ENCODE measurements at regions not wholly inside any gene's neighbourhood (a gene's known extent, or its start where the extent isn't known, plus 50 kb on each side); places are given as distances from the start of the nearest gene placed in this dataset.

DNA sequence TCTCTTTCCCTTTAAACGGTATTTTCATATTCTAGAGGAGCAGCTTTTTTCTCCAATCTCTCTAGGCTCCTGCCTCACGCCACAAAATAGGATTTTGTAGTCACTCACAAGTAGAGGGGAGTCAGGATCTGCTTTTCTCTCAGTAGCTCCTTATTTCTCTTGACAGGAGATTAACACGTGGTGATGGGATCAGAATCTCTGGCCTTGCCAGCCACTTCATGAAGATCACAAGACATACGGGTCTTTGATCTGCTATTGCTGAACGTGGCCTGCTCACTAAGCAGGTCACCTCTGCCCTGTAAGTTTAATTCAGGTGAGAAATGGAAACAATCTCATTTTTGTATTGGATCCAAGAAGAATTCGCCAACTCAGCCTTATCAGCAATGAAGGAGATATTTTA is 257.5 kb downstream of the DIRAS2 start:
- Histone ChIP-seq H3K4me3 (ENCODE audit: low read depth, low read length, poor library complexity, severe bottlenecking) (no peak overlapping the region), H3K9me3 (ENCODE audit: low read length) (no peaks in the 10 kb centered on the region), H3K4me2 (ENCODE audit: low read length) (no peak overlapping the region), H3K9me2 (ENCODE audit: insufficient read depth, low read length) (no peaks in the 10 kb centered on the region), H3K79me2 (ENCODE audit: insufficient read depth, low read depth, low read length) (no peaks in the 10 kb centered on the region), H2AFZ (ENCODE audit: low read length) (no peak overlapping the region), H4K20me1 (ENCODE audit: insufficient read depth, low read length) (no peaks in the 10 kb centered on the region), H3K36me3 (ENCODE audit: insufficient read depth, low read length) (no peaks in the 10 kb centered on the region), H3K27ac (ENCODE audit: low read depth, low read length, poor library complexity, severe bottlenecking) (no peak overlapping the region), H3K4me1 (ENCODE audit: insufficient read depth, low read length, poor library complexity, severe bottlenecking) (no peaks in the 10 kb centered on the region)
- no peak for TF ChIP-seq EZH2phosphoT487 (IDR thresholded peaks at IDR 0.05; ENCODE audit: borderline replicate concordance, low read depth, low read length)
- TF ChIP-seq, protein P1, sequence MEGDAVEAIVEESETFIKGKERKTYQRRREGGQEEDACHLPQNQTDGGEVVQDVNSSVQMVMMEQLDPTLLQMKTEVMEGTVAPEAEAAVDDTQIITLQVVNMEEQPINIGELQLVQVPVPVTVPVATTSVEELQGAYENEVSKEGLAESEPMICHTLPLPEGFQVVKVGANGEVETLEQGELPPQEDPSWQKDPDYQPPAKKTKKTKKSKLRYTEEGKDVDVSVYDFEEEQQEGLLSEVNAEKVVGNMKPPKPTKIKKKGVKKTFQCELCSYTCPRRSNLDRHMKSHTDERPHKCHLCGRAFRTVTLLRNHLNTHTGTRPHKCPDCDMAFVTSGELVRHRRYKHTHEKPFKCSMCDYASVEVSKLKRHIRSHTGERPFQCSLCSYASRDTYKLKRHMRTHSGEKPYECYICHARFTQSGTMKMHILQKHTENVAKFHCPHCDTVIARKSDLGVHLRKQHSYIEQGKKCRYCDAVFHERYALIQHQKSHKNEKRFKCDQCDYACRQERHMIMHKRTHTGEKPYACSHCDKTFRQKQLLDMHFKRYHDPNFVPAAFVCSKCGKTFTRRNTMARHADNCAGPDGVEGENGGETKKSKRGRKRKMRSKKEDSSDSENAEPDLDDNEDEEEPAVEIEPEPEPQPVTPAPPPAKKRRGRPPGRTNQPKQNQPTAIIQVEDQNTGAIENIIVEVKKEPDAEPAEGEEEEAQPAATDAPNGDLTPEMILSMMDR (conservative IDR thresholded peaks at IDR 0.05; ENCODE audit: low read length), result no peak
- POLR2A ChIA-PET, result no interaction called here
- CTCF ChIA-PET (ENCODE audit: unreplicated experiment), result no interaction called here
- intact Hi-C loops (cut with micrococcal nuclease; ENCODE audit: unreplicated experiment), result no loop called here
- BruUV-seq (replicated peaks), result no TSS peak
- no peak for DNase-seq (ENCODE audit: low spot score)

DNA sequence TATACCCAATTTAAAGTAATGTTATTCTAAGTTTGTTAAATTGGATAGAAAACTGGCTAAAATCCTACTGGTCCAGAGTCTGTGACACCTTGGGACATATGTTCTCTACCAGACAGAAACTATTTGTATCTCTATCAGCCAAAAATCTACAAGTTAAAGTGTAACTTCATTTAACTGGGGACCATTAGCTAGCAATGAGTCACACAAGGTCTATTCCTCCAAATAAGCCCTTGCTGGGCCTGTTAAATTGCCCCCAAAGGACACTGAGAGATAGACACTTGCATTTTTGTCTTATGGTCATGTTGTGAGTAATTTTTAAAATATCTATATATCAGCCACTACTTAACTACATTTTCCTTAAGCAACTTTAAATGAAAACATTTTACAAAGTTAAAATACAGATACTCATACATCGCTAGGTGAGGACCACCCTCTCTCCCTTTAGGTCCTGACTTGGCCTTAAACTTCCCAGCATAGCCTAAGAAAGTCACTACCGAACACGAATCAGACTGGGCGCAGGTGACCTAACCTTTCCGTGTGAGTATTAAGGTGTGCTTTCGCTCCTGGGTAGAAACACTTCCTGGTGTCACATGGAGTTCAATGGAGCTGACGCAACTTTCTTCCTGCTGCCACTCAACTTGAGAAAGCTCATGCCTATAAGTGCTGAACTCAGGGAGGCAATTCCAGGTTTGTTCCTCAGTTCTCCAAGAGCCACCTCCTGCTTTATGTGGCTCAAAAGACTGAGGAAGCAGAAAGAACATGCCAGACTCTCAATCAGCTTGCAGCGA is 249.1 kb downstream of the DIRAS2 start:
- DNase-seq (ENCODE audit: low spot score), result no peak
- no peak overlapping the region for H3K4me3 ChIP-seq (ENCODE audit: low read depth, low read length, poor library complexity, severe bottlenecking)
- POLR2A ChIA-PET, result interaction anchor here (0.6 kb wide), 1 partner anchor 32 kb away, joined by 3 read pairs; no protein-coding TSS in a partner anchor
- intact Hi-C loops (cut with micrococcal nuclease; ENCODE audit: unreplicated experiment), result no loop called here
- no peak overlapping the region for H3K27ac ChIP-seq (ENCODE audit: low read depth, low read length, poor library complexity, severe bottlenecking)
- H4K20me1 ChIP-seq (ENCODE audit: insufficient read depth, low read length), result no peaks in the 10 kb centered on the region
- H3K4me2 ChIP-seq (ENCODE audit: low read length), result no peak overlapping the region
- H3K9me2 ChIP-seq (ENCODE audit: insufficient read depth, low read length), result no peaks in the 10 kb centered on the region
- H3K79me2 ChIP-seq (ENCODE audit: insufficient read depth, low read depth, low read length), result no peaks in the 10 kb centered on the region
- H2AFZ ChIP-seq (ENCODE audit: low read length), result no peak overlapping the region
- BruUV-seq (replicated peaks), result no TSS peak
- TF ChIP-seq, protein P1 (conservative IDR thresholded peaks at IDR 0.05; ENCODE audit: low read length), result no peak
- TF ChIP-seq EZH2phosphoT487 (IDR thresholded peaks at IDR 0.05; ENCODE audit: borderline replicate concordance, low read depth, low read length), result no peak
- no peaks in the 10 kb centered on the region for H3K4me1 ChIP-seq (ENCODE audit: insufficient read depth, low read length, poor library complexity, severe bottlenecking)
- no peaks in the 10 kb centered on the region for H3K9me3 ChIP-seq (ENCODE audit: low read length)
- H3K36me3 ChIP-seq (ENCODE audit: insufficient read depth, low read length), result no peaks in the 10 kb centered on the region
- CTCF ChIA-PET (ENCODE audit: unreplicated experiment), result no interaction called here

DNA sequence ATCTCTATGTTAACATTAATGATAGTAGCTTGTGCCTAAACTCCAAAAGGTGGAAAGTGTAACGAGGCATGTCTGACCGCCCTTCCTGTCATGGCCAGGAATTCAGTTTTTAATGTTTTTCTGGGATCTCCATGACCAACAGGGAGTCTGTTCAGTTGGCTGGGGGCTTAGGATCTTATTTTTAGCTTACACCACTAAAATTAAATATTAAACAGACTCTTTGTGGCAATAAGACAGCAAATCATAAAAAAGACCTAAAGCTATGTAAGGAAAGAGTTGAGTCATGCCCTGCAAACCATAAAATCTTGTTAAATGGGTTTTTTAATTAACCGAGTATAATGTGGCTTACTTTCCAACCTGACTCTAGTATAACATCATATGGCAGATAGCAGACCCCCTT is 247.8 kb downstream of the DIRAS2 start:
- Histone ChIP-seq H3K27ac (ENCODE audit: low read depth, low read length, poor library complexity, severe bottlenecking) (no peak overlapping the region), H3K4me3 (ENCODE audit: low read depth, low read length, poor library complexity, severe bottlenecking) (no peak overlapping the region), H3K4me2 (ENCODE audit: low read length) (no peak overlapping the region), H2AFZ (ENCODE audit: low read length) (no peak overlapping the region), H3K36me3 (ENCODE audit: insufficient read depth, low read length) (no peaks in the 10 kb centered on the region), H3K79me2 (ENCODE audit: insufficient read depth, low read depth, low read length) (no peaks in the 10 kb centered on the region), H4K20me1 (ENCODE audit: insufficient read depth, low read length) (no peaks in the 10 kb centered on the region), H3K9me2 (ENCODE audit: insufficient read depth, low read length) (no peaks in the 10 kb centered on the region), H3K9me3 (ENCODE audit: low read length) (no peaks in the 10 kb centered on the region), H3K4me1 (ENCODE audit: insufficient read depth, low read length, poor library complexity, severe bottlenecking) (no peaks in the 10 kb centered on the region)
- intact Hi-C loops (cut with micrococcal nuclease; ENCODE audit: unreplicated experiment), result no loop called here
- BruUV-seq (replicated peaks), result no TSS peak
- POLR2A ChIA-PET, result no interaction called here
- CTCF ChIA-PET (ENCODE audit: unreplicated experiment), result no interaction called here
- DNase-seq (ENCODE audit: low spot score), result no peak
- TF ChIP-seq EZH2phosphoT487 (IDR thresholded peaks at IDR 0.05; ENCODE audit: borderline replicate concordance, low read depth, low read length), result no peak
- TF ChIP-seq, protein P1 (conservative IDR thresholded peaks at IDR 0.05; ENCODE audit: low read length), result no peak

Measured in OCI-LY7 (cell line).